DND-41 (cell line): ENCODE measurements at regions not wholly inside any gene's neighbourhood (a gene's known extent, or its start where the extent isn't known, plus 50 kb on each side); places are given as distances from the start of the nearest gene placed in this dataset.

ENCODE experiments used
- EZH2 ChIP-seq: IDR thresholded peaks from 3 replicates; pipeline ENCODE4 v1.6.1; 2012; ENCODE audit warnings: borderline replicate concordance, low read depth, mild to moderate bottlenecking, moderate library complexity, low read length, inconsistent platforms; ENCODE audit not compliant: severe bottlenecking
- TF ChIP-seq, protein P1 (sequence below): IDR thresholded peaks from 2 replicates; pipeline ENCODE4 v1.5.1; 2012; ENCODE audit warnings: borderline replicate concordance, low read length, moderate library complexity, mild to moderate bottlenecking; ENCODE audit not compliant: poor library complexity, severe bottlenecking; ENCODE audit errors: extremely low read depth

DNA sequence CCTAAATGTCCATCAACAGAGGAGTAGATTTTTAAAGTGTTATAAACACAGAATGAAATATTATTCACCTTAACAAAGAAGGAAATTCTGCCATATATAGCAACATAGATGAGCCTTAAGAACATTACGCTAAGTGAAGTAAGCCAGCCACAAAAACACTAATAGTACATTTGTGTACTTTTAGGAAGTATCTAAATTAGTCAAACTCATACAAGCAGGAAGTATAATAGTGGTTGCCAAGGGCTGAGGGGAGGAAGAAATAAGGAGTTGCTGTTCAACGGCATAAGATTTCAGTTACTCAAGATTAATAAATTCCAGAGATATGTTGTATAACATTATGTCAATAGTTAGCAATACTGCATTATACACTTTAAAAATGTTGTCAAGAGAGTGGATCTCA is 181.7 kb upstream of the ZC3H12C start:
- TF ChIP-seq, protein P1, sequence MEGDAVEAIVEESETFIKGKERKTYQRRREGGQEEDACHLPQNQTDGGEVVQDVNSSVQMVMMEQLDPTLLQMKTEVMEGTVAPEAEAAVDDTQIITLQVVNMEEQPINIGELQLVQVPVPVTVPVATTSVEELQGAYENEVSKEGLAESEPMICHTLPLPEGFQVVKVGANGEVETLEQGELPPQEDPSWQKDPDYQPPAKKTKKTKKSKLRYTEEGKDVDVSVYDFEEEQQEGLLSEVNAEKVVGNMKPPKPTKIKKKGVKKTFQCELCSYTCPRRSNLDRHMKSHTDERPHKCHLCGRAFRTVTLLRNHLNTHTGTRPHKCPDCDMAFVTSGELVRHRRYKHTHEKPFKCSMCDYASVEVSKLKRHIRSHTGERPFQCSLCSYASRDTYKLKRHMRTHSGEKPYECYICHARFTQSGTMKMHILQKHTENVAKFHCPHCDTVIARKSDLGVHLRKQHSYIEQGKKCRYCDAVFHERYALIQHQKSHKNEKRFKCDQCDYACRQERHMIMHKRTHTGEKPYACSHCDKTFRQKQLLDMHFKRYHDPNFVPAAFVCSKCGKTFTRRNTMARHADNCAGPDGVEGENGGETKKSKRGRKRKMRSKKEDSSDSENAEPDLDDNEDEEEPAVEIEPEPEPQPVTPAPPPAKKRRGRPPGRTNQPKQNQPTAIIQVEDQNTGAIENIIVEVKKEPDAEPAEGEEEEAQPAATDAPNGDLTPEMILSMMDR: no peak
- TF ChIP-seq EZH2: no peak
